C4-2B (cell line): ENCODE measurements at regions not wholly inside any gene's neighbourhood (a gene's known extent, or its start where the extent isn't known, plus 50 kb on each side); places are given as distances from the start of the nearest gene placed in this dataset.

Source experiments
- H3K27ac ChIP-seq: fragments of 450-650 bp; 2 replicates; pipeline ENCODE4 v1.5.1; 2017
- ZFX ChIP-seq: fragments of 450-650 bp; IDR thresholded peaks from 2 replicates; pipeline ENCODE4 v1.6.1; 2017
- TF ChIP-seq, protein P1 (sequence below): fragments of 450-650 bp; conservative IDR thresholded peaks from 2 replicates; pipeline ENCODE4 v1.5.1; 2017; ENCODE audit warnings: mild to moderate bottlenecking

DNA sequence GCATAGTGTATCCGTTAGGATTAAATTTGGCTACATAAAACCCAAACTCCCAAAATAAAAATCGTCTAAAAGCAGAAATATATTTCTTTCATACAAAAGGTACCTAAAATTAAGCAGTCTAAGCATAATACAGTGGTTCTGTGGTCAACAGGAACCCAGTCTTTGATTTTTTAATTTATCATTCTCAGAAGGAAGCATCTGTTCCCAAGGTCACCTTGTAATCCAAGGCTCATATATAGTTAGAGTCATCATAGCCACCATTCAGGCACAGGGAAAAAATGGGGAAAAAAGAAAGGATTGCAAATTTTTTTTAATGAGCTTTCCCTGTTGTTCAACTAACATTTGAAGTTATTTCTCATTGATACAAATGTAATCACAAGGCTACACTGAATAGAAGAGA, 983.2 kb downstream of the PLOD2 start:
- TF ChIP-seq, protein P1, sequence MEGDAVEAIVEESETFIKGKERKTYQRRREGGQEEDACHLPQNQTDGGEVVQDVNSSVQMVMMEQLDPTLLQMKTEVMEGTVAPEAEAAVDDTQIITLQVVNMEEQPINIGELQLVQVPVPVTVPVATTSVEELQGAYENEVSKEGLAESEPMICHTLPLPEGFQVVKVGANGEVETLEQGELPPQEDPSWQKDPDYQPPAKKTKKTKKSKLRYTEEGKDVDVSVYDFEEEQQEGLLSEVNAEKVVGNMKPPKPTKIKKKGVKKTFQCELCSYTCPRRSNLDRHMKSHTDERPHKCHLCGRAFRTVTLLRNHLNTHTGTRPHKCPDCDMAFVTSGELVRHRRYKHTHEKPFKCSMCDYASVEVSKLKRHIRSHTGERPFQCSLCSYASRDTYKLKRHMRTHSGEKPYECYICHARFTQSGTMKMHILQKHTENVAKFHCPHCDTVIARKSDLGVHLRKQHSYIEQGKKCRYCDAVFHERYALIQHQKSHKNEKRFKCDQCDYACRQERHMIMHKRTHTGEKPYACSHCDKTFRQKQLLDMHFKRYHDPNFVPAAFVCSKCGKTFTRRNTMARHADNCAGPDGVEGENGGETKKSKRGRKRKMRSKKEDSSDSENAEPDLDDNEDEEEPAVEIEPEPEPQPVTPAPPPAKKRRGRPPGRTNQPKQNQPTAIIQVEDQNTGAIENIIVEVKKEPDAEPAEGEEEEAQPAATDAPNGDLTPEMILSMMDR = no peak
- no peak for TF ChIP-seq ZFX
- H3K27ac ChIP-seq = no peak overlapping the region

DNA sequence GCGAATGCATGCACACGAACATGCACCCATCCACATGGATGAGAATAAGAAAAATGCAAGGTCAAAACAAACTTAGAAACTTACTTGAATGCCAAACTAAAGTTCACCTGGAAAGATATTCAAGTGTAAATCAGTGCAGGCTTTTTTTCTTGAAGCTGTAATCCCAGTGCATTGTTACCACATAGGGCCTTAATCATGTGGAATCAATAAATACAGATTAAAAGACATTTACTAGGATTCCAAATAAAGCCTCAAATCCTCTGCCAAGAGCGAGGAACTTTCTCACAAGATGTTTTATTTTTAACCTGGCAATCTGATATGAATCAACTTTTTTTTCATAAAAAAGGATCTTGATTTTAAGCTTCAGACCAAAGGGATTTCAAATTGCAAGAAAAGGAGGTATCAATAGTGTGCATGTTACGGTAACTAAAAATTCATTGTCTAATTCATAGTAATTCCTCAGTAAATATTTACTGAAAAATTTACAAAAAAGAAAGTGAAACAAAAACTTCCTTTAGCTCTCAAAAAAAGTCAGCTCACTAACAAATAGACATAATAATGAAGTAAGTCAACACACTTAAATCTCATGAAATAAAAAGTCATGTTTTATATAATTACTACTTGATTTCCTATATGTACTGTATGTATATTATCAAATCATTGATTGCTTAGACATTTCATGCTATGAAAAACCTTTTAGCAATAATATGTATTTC, 978.6 kb downstream of the PLOD2 start:
- H3K27ac ChIP-seq = no peak overlapping the region
- TF ChIP-seq, protein P1 = no peak
- no peak for TF ChIP-seq ZFX

DNA sequence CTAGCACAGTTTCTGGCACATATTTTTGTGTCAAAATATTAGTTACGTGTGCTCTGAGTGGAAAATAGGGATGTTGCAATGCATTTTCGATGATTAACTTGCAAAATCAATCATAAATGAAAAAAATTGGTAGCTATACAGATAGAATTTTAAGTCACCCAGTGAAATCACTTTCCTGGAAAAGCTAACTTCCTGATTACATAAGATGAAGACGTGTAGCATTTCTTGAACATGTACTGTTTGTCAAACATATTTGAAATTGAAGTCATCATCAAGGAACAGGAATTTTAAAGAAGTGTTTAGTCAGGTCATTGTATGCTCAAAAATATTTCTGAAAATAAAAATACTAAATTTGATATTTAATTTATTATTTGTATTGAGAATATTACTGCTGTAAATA, 977.7 kb downstream of the PLOD2 start:
- TF ChIP-seq ZFX = no peak
- TF ChIP-seq, protein P1 = no peak
- H3K27ac ChIP-seq = no peak overlapping the region

DNA sequence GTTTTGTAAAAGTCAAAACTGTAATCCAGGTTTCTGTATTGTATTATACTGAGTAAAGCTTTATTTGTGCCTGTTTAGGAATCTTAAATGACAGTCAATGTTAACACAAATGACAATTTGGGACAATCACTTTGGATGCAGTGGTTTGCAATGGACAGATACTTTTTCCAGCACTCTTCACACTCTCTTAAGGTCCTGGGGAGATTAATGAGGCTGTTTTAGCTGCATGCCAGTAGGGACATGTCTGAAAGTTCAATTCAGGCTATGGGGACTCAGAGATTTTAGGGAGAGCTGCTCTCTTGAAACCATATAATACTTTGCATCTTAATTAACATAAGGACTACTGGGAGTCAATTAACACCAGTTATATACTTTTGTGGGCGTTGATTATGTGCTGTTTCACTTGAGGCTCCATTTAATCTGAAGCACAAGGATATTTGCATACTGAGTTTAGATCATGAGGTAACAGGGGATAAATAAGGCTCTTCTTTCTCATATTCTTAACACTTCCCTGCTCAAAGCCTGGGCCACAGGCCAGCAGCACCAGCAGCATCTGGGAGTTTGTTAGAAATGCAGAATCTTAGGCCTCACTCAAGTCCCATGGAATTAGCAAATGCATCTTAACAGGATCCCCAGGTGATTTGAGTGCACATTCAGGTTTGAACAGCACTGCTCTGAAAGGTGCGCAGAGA, 972.8 kb downstream of the PLOD2 start:
- TF ChIP-seq ZFX = no peak
- TF ChIP-seq, protein P1 = no peak
- H3K27ac ChIP-seq = no peak overlapping the region

DNA sequence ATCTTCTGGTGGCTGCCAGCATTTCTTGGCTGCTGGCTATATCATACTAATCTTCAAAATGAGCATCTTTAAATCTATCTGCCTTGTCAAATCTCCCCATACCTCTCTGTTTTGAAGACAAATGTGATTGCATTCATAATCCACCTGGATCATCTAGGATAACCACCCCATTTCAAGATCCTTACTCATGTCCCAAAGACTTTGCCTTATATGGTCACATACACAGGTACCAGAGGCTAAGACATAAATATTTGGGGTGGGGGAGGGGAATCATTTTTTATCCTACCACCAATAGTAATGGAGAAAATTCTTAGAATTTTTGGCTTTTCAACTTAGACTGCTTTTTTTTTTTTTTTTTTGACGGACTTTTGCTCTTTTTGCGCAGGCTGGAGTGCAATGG, 970.8 kb downstream of the PLOD2 start:
- TF ChIP-seq ZFX = no peak
- TF ChIP-seq, protein P1 = no peak

DNA sequence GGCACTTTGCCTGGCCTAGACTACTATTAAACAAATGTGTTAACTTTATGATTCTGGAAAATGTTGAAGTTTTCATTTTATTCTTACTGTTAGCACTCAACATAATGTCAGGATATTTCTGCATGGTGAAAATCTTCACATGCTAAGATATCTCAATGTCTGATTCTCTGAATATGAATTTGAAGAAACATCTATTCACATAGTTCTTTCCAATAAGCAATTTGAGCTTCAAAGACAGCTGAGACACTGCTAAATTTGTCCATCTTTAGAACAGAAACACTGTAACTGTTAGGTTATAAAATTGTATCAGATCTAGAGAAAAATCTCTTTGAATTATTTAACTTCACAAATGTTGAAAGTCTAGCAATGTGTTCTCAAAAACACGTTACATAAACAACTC, 970.2 kb downstream of the PLOD2 start:
- TF ChIP-seq, protein P1 = no peak
- no peak overlapping the region for H3K27ac ChIP-seq

More for the DNA sequence above, 970.8 kb downstream of the PLOD2 start:
- no peak overlapping the region for H3K27ac ChIP-seq

DNA sequence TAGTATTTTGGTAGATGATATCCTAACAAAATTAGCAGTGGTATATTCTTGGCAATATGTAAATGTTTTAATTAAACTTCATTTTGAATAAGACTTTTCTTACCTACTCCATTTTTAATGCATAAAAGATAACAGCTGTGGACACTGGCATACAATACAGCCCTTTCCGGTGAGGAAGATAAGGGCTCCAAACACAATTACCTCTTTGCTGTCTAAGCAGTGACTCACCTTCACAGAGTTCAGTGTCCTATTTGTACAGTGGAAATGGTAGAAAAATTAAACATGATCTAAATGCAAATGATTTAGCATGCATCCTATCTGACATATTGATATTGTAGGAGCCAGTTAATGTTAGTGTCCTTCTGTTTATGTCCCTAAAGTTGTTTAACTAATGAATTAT, 969.4 kb downstream of the PLOD2 start:
- H3K27ac ChIP-seq = no peak overlapping the region
- TF ChIP-seq ZFX = no peak
- TF ChIP-seq, protein P1 = no peak
